ENCODE measurements at regions not wholly inside any gene's neighbourhood (a gene's known extent, or its start where the extent isn't known, plus 50 kb on each side); places are given as distances from the start of the nearest gene placed in this dataset.

DNA sequence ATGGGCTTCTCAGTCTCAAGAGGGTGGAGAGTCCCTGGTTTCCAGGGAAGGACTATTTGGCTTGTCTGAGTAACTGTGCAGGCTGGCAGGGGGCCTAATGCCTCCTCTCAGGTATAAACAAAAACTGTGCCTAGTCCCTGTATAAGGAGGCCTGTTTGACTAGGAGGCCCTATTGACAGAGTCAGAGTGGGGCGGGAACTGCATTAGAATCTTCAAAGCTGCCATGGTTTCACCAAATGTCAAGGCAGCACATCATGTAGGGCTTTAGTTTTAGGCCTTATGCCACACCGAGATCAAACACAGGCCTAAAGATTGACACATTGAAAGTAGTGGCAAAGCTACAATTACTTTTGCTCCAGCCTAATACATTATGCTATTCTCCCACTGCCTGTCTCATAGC, 611.5 kb upstream of the B3GAT1 start:
- TF ChIP-seq, protein P1, sequence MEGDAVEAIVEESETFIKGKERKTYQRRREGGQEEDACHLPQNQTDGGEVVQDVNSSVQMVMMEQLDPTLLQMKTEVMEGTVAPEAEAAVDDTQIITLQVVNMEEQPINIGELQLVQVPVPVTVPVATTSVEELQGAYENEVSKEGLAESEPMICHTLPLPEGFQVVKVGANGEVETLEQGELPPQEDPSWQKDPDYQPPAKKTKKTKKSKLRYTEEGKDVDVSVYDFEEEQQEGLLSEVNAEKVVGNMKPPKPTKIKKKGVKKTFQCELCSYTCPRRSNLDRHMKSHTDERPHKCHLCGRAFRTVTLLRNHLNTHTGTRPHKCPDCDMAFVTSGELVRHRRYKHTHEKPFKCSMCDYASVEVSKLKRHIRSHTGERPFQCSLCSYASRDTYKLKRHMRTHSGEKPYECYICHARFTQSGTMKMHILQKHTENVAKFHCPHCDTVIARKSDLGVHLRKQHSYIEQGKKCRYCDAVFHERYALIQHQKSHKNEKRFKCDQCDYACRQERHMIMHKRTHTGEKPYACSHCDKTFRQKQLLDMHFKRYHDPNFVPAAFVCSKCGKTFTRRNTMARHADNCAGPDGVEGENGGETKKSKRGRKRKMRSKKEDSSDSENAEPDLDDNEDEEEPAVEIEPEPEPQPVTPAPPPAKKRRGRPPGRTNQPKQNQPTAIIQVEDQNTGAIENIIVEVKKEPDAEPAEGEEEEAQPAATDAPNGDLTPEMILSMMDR (IDR thresholded peaks at IDR 0.05; ENCODE audit: low read depth, low read length) = no peak
- TF ChIP-seq EZH2phosphoT487 (IDR thresholded peaks at IDR 0.05; ENCODE audit: low read depth) = no peak
